Thyroid gland (tissue), 4 donors: ENCODE measurements at regions not wholly inside any gene's neighbourhood (a gene's known extent, or its start where the extent isn't known, plus 50 kb on each side); places are given as distances from the start of the nearest gene placed in this dataset.

Experiments used
- POLR2A ChIP-seq, 2 donors: fragments of 450-650 bp; IDR thresholded peaks; one replicate each; pipeline ENCODE4 v1.6.1; 2017; ENCODE audit warnings: antibody characterized with exemption in 2 of 2, mild to moderate bottlenecking in 2 of 2, moderate library complexity in 1 of 2
- TF ChIP-seq, protein P1 (sequence below), 6 experiments: fragments of 200-600 bp in 3 of 6; fragments of 450-650 bp in 3 of 6; sonication (generic) in 3 of 6; IDR thresholded peaks; one replicate each; pipeline ENCODE4 v1.5.1; 2016 to 2019; ENCODE audit warnings: antibody characterized with exemption in 6 of 6, mild to moderate bottlenecking in 2 of 6, inconsistent platforms in 1 of 6, moderate library complexity in 1 of 6

DNA sequence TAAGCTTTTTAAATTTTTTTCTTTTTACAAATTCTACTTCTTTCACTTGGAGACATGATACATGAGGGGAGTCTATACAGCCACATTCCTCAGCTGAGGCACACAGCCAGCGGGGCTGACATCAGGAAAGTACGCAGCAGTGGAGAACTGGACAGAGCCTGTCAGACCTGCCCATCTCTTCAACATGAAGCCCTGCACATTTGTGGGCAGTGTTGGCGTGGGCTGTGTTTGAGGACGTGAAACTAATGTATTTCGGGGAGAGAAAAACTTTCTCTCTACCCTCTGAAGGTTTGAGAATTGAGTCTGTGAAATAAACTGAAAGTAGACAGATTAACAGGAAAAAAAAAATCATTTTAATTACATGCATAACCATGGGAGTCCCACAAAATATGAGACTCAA, 84.8 kb upstream of the HTATIP2 start:
- TF ChIP-seq, protein P1, sequence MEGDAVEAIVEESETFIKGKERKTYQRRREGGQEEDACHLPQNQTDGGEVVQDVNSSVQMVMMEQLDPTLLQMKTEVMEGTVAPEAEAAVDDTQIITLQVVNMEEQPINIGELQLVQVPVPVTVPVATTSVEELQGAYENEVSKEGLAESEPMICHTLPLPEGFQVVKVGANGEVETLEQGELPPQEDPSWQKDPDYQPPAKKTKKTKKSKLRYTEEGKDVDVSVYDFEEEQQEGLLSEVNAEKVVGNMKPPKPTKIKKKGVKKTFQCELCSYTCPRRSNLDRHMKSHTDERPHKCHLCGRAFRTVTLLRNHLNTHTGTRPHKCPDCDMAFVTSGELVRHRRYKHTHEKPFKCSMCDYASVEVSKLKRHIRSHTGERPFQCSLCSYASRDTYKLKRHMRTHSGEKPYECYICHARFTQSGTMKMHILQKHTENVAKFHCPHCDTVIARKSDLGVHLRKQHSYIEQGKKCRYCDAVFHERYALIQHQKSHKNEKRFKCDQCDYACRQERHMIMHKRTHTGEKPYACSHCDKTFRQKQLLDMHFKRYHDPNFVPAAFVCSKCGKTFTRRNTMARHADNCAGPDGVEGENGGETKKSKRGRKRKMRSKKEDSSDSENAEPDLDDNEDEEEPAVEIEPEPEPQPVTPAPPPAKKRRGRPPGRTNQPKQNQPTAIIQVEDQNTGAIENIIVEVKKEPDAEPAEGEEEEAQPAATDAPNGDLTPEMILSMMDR (IDR thresholded peaks at IDR 0.05): no peak
- TF ChIP-seq POLR2A (IDR thresholded peaks at IDR 0.05): no peak
